ENCODE measurements at regions not wholly inside any gene's neighbourhood (a gene's known extent, or its start where the extent isn't known, plus 50 kb on each side); places are given as distances from the start of the nearest gene placed in this dataset.

DNA sequence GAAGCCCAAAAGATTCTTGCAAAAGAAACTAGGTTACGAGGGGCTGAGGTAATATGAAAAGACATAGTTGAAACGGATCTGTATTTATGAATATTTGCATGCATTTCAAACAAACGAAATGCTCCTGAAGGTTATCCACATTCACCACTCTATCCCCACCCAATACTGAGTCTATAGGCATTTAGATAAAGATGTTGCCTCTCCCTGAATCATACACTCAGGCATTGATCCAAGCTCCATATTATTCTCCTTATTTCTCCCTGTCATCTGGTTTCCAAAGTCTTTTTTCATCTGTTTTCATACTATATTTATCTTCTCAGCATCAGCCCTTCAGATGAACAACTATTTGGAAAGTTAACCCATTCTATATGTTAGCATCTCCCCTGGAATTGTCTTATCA, 492.5 kb upstream of the TGFBR2 start:
- DNase-seq (ENCODE audit: extremely low read depth in 1 of 2, low read depth in 1 of 2), result no peak

DNA sequence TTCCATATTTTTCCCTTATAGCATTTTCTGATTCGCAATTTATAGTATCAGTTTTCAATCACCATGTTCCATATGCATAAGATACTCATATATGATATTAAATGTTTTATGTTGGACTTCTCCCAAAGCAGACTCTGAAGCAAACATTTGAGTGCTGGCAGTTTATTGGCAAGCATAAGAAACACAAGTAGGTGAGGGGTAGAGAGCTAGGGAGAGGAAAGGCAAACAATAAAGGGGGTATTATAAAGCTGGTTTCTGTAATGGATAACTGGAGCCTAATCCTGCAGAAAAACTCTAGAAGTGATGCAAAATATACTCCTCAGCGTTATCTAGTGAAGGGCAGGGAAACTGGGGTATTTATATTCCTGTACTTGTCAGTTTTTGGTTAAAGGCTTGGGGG, 491.5 kb upstream of the TGFBR2 start:
- DNase-seq (ENCODE audit: extremely low read depth in 1 of 2, low read depth in 1 of 2), result no peak

DNA sequence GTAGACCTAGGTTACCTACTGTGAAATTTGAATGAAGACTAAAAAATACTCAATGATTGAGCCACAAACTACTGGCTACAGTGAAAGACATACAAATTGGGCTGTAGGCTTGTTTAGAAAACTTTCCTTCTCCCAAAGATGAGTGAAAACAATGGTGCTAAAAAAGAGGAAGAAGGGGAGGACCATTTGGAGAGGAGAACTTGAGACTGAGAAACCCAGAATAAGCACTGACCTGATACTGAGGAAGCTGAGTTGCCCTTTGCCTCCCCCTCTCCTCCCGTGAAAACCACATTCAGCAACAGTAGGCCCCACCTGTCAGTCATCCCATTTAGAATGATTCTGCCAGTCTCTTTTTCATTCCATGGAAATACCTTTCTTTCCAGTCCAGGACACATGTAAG, 484.0 kb upstream of the TGFBR2 start:
- no peak for DNase-seq (ENCODE audit: extremely low read depth in 1 of 2, low read depth in 1 of 2)

DNA sequence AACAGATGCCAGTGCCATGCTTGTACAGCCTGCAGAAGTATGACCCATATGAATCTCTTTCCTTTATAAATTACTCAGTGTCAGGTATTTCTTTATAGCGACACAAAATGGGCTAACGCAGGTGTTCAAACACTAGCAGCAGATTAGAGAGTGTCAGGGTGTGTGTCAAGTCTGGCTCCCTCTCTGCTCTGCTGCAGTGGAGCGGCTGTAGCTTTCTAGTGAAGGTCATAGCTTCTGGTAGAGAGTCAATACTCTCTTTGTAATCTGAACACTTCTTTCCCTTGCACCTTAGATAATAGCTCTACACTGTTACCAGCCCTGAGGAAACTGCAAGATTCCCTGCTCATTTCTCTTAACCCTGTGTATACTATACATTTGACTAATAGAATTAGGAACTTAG, 483.2 kb upstream of the TGFBR2 start:
- no peak for DNase-seq (ENCODE audit: extremely low read depth in 1 of 2, low read depth in 1 of 2)

DNA sequence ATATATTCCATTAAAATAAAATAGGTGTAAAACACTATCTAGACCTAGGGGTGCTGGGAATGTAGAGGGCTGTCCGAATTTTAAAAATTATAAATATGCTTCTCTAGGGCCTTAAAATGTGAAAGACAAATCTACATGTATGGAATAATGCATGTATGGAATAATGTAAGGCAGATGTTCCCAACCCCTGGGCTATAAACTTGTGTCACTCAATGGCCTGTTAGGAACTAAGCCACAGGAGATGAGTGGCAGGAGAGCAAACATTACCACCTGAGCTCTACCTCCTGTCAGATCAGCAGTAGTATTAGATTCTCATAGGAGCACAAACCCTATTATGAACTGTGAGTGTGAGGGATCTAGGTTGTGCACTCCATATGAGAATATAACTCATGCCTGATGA, 482.6 kb upstream of the TGFBR2 start:
- no peak for DNase-seq (ENCODE audit: extremely low read depth in 1 of 2, low read depth in 1 of 2)

DNA sequence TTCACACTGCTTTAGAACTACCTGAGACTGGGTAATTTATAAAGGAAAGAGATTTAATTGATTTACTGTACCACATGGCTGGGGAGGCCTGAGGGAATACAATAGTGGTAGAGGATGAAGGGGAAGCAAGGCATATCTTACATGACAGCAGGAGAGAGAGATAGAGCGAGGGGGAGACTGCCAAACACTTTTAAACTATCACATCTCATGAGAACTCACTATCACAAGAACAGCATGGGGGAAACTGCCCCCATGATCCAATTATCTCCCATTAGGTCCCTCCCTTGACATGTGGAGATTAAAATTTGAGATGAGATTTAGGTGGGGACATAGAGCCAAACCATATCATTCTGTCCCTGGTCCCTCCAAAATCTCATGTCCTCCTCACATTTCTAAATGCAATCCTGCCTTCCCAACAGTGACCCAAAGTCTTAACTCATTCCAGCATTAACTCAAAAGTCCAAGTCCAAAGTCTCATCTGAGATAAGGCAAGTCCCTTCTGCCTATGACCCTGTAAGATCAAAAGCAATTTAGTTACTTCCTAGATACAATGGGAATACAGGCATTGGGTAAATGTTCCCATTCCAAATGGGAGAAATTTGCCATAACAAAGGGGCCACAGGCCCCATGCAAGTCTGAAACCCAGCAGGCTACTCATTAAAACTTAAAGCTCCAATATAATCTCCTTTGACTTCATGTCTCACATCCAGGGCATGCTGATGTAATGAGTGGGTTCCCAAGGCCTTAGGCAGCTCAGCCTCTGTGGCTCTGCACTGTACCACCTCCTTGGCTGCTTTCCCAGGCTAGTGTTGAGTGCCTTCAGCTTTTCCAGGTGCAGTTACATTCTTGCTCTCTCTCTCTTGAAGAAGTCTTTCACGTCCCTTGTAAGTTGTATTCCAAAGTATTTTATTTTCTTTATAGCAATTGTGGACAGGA, 481.7 kb upstream of the TGFBR2 start:
- DNase-seq (ENCODE audit: extremely low read depth in 1 of 2, low read depth in 1 of 2), result no peak

DNA sequence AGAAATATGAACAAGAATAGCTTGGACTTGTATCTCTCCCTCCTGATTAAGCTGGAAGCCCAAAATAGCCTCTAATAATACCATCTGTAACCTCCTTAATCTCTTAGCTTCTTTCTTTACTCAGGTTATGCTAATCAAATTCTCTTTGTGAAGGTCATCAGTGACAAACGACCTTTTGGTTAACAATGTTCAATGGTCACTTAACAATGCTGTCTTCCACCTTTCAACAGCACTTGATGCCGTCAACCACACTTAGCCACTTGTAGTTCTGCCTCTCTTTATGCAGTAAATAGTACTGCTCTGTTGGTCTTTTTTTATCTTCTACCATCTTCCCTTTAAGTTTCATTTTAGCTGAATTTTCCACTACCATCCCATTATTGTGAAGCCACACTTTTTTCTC, 476.6 kb upstream of the TGFBR2 start:
- no peak for DNase-seq (ENCODE audit: extremely low read depth in 1 of 2, low read depth in 1 of 2)

DNA sequence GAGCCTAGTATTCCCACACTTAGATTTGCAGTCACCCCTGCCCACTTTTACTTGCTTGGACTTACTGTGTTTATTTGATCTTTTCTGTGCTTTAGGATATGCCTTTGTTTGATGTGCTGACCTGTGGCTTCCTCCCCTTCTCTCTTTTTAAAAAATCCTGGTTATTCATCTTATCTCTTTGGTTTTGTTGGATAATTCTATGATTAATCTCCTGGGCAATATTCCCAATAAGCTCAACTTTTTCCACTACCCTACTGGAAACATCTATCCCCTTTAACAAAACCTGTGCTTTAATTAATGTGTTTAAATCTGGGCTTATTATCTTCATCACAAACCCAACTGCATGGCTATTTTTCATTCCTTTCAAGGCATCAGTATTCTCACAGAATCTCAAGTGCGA, 476.0 kb upstream of the TGFBR2 start:
- DNase-seq (ENCODE audit: extremely low read depth in 1 of 2, low read depth in 1 of 2), result no peak

DNA sequence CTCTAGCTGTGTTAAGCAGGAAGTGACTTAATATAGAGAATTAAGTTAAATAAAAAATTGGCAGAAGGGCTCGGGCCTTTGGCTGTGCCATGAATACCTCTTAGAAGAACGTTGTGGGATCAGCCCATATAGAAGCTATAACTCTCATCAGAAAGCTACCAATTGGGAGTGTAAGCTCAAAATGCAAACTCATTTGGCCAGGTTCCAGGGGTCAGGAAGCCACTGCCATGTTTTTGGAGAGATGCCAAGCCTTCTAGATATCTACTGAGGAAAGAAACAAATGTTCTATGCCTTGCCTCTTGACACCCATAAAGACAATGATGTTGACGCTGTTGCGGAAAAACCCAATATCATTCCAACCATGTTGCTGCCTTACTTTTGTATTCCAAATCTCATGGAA, 475.2 kb upstream of the TGFBR2 start:
- DNase-seq (ENCODE audit: extremely low read depth in 1 of 2, low read depth in 1 of 2), result no peak

DNA sequence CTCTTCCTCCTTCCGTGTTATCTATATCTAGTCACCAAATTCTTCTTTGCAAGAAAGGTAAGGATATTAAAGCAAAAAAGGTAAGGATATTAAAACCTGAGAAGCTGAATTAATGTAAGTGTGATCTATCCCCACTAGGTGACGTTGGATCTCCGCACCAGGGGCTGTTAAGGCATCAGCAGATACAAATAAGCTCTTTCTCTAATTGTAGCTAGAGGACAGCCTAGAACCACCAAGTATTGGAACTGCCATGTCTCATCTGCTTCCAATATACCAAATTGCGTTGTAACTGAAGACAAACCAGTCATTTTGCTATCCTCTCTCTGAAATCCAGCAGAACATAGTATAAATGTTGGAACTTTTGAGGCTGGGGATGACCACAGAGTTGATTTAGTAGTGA, 471.2 kb upstream of the TGFBR2 start:
- no peak for DNase-seq (ENCODE audit: extremely low read depth in 1 of 2, low read depth in 1 of 2)

DNA sequence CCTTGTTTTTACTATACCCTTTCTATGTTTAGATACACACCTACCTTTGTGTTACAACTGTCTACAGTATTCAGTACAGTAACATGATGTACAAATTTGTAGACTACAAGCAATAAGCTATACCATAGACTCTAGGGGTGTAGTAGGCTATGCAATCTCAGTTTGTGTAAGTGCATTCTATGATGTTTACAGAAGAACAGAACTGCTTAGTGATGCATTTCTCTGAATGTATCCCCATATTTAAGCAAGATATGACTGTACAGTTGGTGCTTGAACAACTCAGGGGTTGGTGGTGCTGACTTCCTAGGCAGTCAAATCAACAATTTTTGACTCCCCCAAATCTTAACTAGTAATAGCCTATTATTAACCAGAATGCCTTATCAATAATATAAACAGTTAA, 467.1 kb upstream of the TGFBR2 start:
- no peak for DNase-seq (ENCODE audit: extremely low read depth in 1 of 2, low read depth in 1 of 2)

DNA sequence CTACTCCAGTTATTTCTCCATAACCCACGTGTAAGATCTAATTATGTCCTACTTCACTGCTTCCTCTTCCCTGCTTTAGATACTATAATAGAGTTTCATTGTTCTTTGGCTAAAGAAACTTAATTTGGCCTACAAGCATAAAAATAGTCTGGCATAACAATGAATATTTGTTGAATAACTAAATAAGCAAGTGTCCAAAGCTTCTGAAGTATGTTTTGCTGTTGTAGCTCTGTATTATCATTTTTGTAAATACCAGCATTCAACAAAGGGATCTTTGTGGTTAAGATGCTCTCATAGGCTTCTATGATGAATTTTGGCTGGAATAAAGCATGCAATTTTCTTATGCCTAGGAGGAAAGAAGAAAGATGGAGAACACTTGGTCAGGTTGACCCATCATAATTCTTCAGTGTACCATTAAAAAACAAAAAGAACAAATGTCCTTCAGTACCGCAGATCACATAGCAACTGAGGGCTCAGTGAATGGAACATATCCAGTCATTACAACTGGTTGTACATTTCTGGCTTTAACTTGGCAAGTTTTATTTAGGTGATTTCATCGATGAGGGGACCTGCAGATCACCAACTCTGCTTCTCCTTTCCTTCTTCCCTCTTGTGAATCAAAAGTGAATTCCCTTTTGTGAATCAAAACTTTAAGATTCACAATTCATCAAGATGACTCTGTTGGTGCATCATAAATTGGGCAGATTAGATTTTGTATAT, 465.9 kb upstream of the TGFBR2 start:
- no peak for DNase-seq (ENCODE audit: extremely low read depth in 1 of 2, low read depth in 1 of 2)

DNA sequence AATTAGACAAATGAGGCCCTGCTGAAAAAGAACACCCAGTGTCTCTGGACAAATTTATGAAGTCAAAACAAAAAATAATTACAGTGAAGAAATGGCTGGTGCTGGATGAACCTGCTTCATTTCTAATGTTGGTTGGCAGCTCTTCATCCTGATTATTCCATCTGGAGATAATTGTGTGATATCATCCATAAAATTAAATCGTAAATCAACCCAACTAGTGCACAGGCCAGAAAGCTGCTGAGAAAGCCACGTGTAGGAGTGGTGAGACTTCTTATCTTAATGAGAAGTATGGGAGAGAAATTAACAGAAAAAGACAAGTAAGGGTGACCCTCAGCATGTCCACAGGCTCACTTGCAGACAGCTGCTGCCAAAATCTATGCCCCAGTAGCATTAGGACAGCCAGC, 465.2 kb upstream of the TGFBR2 start:
- DNase-seq (ENCODE audit: extremely low read depth in 1 of 2, low read depth in 1 of 2), result no peak

DNA sequence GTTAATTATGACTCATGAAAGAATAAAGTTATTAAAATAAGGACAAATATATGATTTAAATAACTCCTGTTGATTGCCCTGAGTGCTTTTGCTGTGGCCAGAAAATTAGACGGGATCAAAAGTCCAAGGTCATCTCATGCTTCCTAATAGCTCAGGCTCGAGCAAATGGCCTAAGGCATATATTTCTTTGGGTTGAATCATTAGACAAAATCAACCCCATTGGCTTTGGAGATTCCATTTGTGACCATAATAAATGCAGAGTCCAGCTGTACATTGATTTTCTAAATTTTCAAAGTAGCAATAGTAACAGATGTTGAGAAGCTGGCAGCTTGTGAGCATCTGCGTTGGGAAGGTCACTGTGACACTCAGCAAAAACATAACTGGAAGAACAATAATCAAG, 464.5 kb upstream of the TGFBR2 start:
- DNase-seq (ENCODE audit: extremely low read depth in 1 of 2, low read depth in 1 of 2), result no peak

DNA sequence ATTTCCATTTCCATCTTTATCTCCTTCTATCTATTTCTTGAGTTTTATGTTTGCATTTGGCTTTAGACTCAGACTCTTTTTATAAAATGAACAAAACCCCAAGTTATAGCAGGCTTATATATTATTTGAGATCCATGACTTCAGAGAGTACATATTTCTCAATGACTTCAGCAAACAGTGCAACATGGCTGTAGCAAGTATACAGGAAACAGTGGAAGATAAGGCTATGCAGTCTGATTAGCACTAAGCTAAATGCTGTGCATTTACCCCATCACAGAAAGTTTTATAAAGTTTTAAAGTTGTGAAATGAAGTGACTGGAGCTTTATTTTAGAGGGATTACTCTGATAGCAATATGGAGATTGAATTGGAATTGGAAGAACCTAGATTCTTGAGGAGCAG, 463.5 kb upstream of the TGFBR2 start:
- DNase-seq (ENCODE audit: extremely low read depth in 1 of 2, low read depth in 1 of 2), result no peak

DNA sequence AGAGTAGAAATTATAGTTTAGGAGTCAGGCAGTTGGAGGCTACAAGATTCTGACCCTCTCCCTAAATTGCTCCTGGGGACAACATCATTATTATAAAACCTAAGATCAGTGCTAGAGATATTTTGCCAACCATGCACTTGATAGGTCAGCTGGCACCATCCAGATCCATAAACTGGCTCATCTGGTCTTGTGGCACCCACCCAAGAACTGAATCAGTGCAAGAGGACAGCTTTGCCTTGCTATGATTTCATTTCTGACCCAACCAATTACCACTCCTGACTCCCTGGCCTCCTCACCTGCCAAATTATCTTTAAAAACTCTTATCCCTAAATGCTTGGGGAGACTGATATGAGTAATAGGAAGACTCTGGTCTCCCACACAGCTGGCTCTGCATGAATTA, 461.1 kb upstream of the TGFBR2 start:
- no peak for DNase-seq (ENCODE audit: extremely low read depth in 1 of 2, low read depth in 1 of 2)

DNA sequence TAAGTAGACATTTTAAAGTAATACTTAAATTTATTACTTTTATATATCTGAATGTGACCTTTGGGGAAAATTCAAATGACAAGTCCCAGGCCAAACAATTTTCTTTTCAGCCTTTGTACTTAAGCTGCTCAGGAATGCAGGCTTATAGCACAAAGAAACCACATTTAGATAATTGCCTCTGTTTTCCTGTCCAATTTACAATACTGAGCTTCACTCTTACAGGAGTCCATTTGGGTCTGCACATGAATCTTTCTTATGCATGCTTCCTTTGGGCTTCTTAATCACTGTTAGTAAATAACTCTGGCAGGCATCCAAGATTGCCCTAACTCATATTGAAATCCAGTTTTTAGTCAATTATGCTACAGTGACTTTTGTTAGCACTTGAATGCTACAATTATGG, 459.4 kb upstream of the TGFBR2 start:
- DNase-seq (ENCODE audit: extremely low read depth in 1 of 2, low read depth in 1 of 2), result no peak

DNA sequence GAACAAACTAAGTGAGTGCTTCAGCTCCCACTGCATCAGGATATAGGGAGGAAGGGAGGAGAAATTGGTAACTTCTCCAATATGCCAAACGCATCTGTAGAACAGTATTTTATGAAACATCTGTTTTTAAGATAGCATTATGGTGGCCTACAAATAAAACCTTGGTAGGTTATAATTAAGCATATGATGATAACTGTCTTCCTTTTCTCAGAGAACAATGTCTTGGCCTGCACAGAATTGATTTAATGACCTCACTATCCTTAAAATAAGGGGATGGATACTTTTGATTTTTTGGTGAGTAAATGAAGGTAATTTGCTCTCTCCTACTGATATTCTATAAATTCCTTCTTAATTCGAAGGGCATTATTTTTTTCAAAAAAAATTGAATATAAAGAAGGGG, 451.5 kb upstream of the TGFBR2 start:
- no peak for DNase-seq (ENCODE audit: extremely low read depth in 1 of 2, low read depth in 1 of 2)

DNA sequence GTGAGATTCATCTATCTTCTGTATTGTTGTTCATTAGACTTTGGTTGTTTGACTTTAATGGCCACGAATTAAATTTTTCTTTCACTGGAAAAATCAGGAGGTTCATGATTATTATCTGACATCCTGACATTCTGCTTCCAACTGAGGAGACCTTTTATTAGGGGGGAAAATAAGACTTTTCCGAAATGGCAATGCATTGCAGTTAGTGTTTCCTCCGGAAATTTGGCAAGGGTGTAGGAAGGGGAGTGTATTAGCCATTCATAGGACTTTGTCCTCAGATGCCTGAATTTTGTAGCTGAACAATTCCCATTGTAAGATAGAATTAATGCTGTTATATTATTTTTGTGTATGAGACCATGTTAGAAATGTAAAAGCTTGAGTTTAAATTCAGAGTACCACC, 450.6 kb upstream of the TGFBR2 start:
- DNase-seq (ENCODE audit: extremely low read depth in 1 of 2, low read depth in 1 of 2), result no peak

DNA sequence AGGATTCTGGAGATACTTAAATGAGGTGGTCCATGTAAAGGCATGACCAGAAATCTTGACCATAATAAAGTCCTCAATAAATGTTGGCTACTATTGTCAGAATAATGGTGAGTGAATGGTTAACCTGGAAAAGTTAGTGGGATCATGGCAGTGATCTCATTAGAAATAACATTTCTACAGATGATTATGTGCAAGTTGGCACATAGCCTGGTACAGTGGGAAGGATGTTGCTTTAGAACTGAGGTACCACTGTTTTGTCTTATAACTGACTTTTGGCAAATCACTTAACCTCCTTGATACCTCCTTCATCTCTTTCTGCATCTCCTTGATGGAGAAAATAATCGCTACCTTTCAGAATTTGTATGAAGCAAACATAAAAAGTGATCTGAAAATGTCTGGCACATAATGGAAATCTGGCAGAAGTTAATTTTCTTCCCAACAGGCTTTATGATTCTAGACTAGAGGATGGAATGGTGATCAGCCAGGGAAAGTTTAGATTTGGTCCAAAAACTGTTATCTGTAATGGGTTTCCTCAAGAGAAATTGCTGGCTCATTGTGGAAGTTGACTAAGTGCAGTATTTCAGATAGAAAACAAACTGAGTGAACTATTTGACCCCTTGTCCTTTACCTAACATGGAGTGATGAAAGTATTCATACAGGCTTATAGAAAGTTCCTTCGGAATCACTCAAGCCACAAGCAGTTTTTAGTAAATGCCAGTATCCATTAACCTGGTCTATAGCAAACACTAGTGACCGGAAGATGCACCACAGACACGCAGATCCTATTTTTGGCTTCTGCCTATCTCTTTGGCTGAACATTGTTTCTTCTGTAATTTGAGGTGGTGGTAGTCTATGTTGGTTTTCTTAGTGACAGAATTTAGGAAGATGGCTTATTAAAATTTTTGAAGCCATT, 449.6 kb upstream of the TGFBR2 start:
- DNase-seq (ENCODE audit: extremely low read depth in 1 of 2, low read depth in 1 of 2), result no peak

DNA sequence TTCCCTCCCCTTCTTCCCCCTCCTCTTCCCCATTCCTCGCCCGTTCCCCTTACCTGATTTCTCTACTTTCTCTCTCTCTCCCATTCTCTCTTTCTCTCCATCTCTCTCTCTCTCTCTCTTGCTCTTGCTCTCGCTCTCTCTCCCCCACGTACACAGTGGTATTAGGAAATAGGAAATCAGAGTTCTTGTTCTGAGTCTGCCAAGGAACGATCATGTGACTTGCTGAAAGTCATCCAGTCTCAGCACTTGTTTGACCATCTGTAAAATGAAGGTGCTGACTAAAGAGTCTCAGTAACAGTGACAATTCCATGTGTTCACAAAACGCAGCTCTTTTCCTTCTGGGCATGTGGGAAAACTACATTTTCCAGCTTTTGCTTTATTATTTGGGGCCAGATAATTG, 445.0 kb upstream of the TGFBR2 start:
- no peak for DNase-seq (ENCODE audit: extremely low read depth in 1 of 2, low read depth in 1 of 2)

All from stimulated activated CD8-positive, alpha-beta memory T cell treated with anti-CD3 and anti-CD28 coated beads, Interleukin-7, amount 100 ng/mL, for 48 hours (primary cell).